H9 (cell line): ENCODE measurements at regions not wholly inside any gene's neighbourhood (a gene's known extent, or its start where the extent isn't known, plus 50 kb on each side); places are given as distances from the start of the nearest gene placed in this dataset.

Experiments used
- DNase-seq: peaks from one replicate; pipeline ENCODE4 v3.0.0-alpha.2; 2017
- H2AFZ ChIP-seq: one replicate; pipeline ENCODE4 v1.6.1; 2013; ENCODE audit warnings: mild to moderate bottlenecking, low read length, control low read depth, moderate library complexity
- H2AK5ac ChIP-seq: 2 replicates; pipeline ENCODE4 v1.6.1; 2013; ENCODE audit warnings: low read length, control low read depth, mixed read lengths; ENCODE audit not compliant: insufficient read length
- H2BK120ac ChIP-seq: one replicate; pipeline ENCODE4 v1.6.1; 2013; ENCODE audit warnings: low read depth, mild to moderate bottlenecking, low read length, control low read depth, inconsistent platforms; ENCODE audit not compliant: poor library complexity, severe bottlenecking
- H2BK12ac ChIP-seq: 2 replicates; pipeline ENCODE4 v1.6.1; 2013; ENCODE audit warnings: low read length, control low read depth, mixed read lengths, low read depth; ENCODE audit not compliant: insufficient read length
- H2BK15ac ChIP-seq: 2 replicates; pipeline ENCODE4 v1.6.1; 2013; ENCODE audit warnings: low read depth, low read length, control low read depth
- H2BK20ac ChIP-seq: one replicate; pipeline ENCODE4 v1.6.1; 2013; ENCODE audit warnings: low read depth, mild to moderate bottlenecking, low read length, control low read depth, inconsistent platforms; ENCODE audit not compliant: poor library complexity, severe bottlenecking
- H2BK5ac ChIP-seq: 2 replicates; pipeline ENCODE4 v1.6.1; 2013; ENCODE audit warnings: low read length, control low read depth, mixed read lengths; ENCODE audit not compliant: insufficient read length
- H3K14ac ChIP-seq: 2 replicates; pipeline ENCODE4 v1.6.1; 2013; ENCODE audit warnings: low read length, control low read depth; ENCODE audit not compliant: insufficient read depth
- H3K18ac ChIP-seq: 2 replicates; pipeline ENCODE4 v1.6.1; 2013; ENCODE audit warnings: low read depth, mild to moderate bottlenecking, mixed read lengths, low read length, control low read depth; ENCODE audit not compliant: insufficient read length
- H3K23ac ChIP-seq: 2 replicates; pipeline ENCODE4 v1.6.1; 2013; ENCODE audit warnings: low read length, control low read depth, mixed read lengths, low read depth; ENCODE audit not compliant: insufficient read length
- H3K23me2 ChIP-seq: 2 replicates; pipeline ENCODE4 v1.6.1; 2013; ENCODE audit warnings: low read depth, mild to moderate bottlenecking, mixed read lengths, low read length, control low read depth; ENCODE audit not compliant: insufficient read length, poor library complexity, severe bottlenecking
- H3K27ac ChIP-seq: 2 replicates; pipeline ENCODE4 v1.5.1; 2013; ENCODE audit warnings: low read length, control low read depth, mixed read lengths, low read depth; ENCODE audit not compliant: insufficient read length
- H3K27me3 ChIP-seq: 2 replicates; pipeline ENCODE4 v1.6.1; 2013; ENCODE audit warnings: low read length, control low read depth, inconsistent platforms; ENCODE audit not compliant: insufficient read depth
- H3K4ac ChIP-seq: 2 replicates; pipeline ENCODE4 v1.6.1; 2013; ENCODE audit warnings: low read depth, mild to moderate bottlenecking, control low read depth, inconsistent platforms, low read length, moderate library complexity
- H3K4me1 ChIP-seq: 2 replicates; pipeline ENCODE4 v1.6.1; 2013; ENCODE audit warnings: low read length, control low read depth, inconsistent platforms; ENCODE audit not compliant: insufficient read depth
- H3K4me2 ChIP-seq: 2 replicates; pipeline ENCODE4 v1.6.1; 2013; ENCODE audit warnings: low read length, control low read depth, mixed read lengths; ENCODE audit not compliant: insufficient read length, insufficient read depth
- H3K56ac ChIP-seq: 2 replicates; pipeline ENCODE4 v1.6.1; 2013; ENCODE audit warnings: low read depth, mild to moderate bottlenecking, mixed read lengths, low read length, control low read depth; ENCODE audit not compliant: insufficient read length
- H3K79me1 ChIP-seq: 2 replicates; pipeline ENCODE4 v1.6.1; 2013; ENCODE audit warnings: low read depth, mild to moderate bottlenecking, moderate library complexity, low read length, control low read depth, inconsistent platforms; ENCODE audit not compliant: insufficient read depth, poor library complexity, severe bottlenecking
- H3K79me2 ChIP-seq: 2 replicates; pipeline ENCODE4 v1.6.1; 2013; ENCODE audit warnings: low read length, control low read depth, inconsistent platforms; ENCODE audit not compliant: insufficient read depth
- H3K9ac ChIP-seq: 2 replicates; pipeline ENCODE4 v1.6.1; 2013; ENCODE audit warnings: low read length, control low read depth, mixed read lengths; ENCODE audit not compliant: insufficient read length; ENCODE audit errors: extremely low read depth
- H3K9me3 ChIP-seq: one replicate; pipeline ENCODE4 v1.6.1; 2013; ENCODE audit warnings: low read depth, low read length, inconsistent platforms; ENCODE audit not compliant: control insufficient read depth
- H3T11ph ChIP-seq: one replicate; pipeline ENCODE4 v1.6.1; 2013; ENCODE audit warnings: mild to moderate bottlenecking, low read length, control low read depth, inconsistent platforms
- H4K20me1 ChIP-seq: one replicate; pipeline ENCODE4 v1.6.1; 2013; ENCODE audit not compliant: control insufficient read depth, insufficient read length, insufficient read depth
- H4K5ac ChIP-seq: 2 replicates; pipeline ENCODE4 v1.6.1; 2013; ENCODE audit warnings: low read depth, mild to moderate bottlenecking, mixed read lengths, low read length, control low read depth; ENCODE audit not compliant: insufficient read length
- H4K8ac ChIP-seq: replicated peaks from 2 replicates; pipeline ENCODE4 v1.6.1; 2013; ENCODE audit warnings: low read length, control low read depth, mixed read lengths, low read depth; ENCODE audit not compliant: insufficient read length
- H4K91ac ChIP-seq: 2 replicates; pipeline ENCODE4 v1.6.1; 2013; ENCODE audit warnings: low read depth, mild to moderate bottlenecking, moderate library complexity, mixed read lengths, low read length, control low read depth; ENCODE audit not compliant: insufficient read length
- H3K27ac Mint-ChIP-seq, 3 experiments: 2 replicates in 2 of 3; 3 replicates in 1 of 3; pipeline ENCODE4 v1.8.0; 2020 to 2021; ENCODE audit warnings: mixed read lengths in 3 of 3, mild to moderate bottlenecking in 1 of 3, moderate library complexity in 1 of 3
- H3K27me3 Mint-ChIP-seq: 2 replicates; pipeline ENCODE4 v1.8.0; 2021; ENCODE audit warnings: low read depth, mild to moderate bottlenecking, moderate library complexity, mixed read lengths
- H3K36me3 Mint-ChIP-seq, 3 experiments: 2 replicates in 2 of 3; 3 replicates in 1 of 3; pipeline ENCODE4 v1.8.0; 2020 to 2021; ENCODE audit warnings: low read depth in 3 of 3, mixed read lengths in 3 of 3; ENCODE audit not compliant: insufficient read depth in 1 of 3
- H3K4me1 Mint-ChIP-seq, 2 experiments: 2 replicates each; pipeline ENCODE4 v1.8.0; 2020; ENCODE audit warnings: mixed read lengths in 2 of 2
- H3K4me3 Mint-ChIP-seq, 2 experiments: 2 replicates in 1 of 2; 3 replicates in 1 of 2; pipeline ENCODE4 v1.8.0; 2020 to 2021; ENCODE audit warnings: mild to moderate bottlenecking in 2 of 2, mixed read lengths in 2 of 2, moderate library complexity in 1 of 2
- H3K9me3 Mint-ChIP-seq, 2 experiments: 2 replicates in 1 of 2; 3 replicates in 1 of 2; pipeline ENCODE4 v1.8.0; 2020; ENCODE audit warnings: mild to moderate bottlenecking in 2 of 2, mixed read lengths in 2 of 2, moderate library complexity in 1 of 2
- CTCF ChIP-seq: fragments of 200-600 bp; sonication (generic); conservative IDR thresholded peaks from 3 replicates; pipeline ENCODE4 v1.8.0; 2021; ENCODE audit warnings: antibody characterized with exemption, mild to moderate bottlenecking
- WGBS: extraction: QIAGEN DNeasy Blood & Tissue Kit; methylation state at CpG from one replicate; pipeline ENCODE4 v1.1.7; 2013; ENCODE audit warnings: missing lambda C conversion rate, low lambda C conversion rate, mixed read lengths; ENCODE audit not compliant: insufficient read length; ENCODE audit errors: extremely low coverage; 5-methylcytosine and 5-hydroxymethylcytosine counted together

- H3K27ac Mint-ChIP-seq = no peak overlapping the region
- H3K36me3 Mint-ChIP-seq = no peaks in the 10 kb centered on the region
- no peak overlapping the region for H3K18ac ChIP-seq
- H3K23ac ChIP-seq = no peak overlapping the region
- H2BK12ac ChIP-seq = no peak overlapping the region
- no peak overlapping the region for H3K56ac ChIP-seq
- H2BK15ac ChIP-seq = no peak overlapping the region
- H3K9me3 ChIP-seq = no peaks in the 10 kb centered on the region
- H4K5ac ChIP-seq = no peak overlapping the region
- no peak overlapping the region for H2BK5ac ChIP-seq
- peaks cover 7 to 8% of the 10 kb centered on the region in 2 experiments; a peak in 3 of 4 replicates for H3K4me1 Mint-ChIP-seq
- no peaks in the 10 kb centered on the region for H3K4me1 ChIP-seq
- no peak for DNase-seq
- no peak overlapping the region for H3K14ac ChIP-seq
- H3K79me2 ChIP-seq = no peaks in the 10 kb centered on the region
- no peak overlapping the region for H2AFZ ChIP-seq
- no CpG with 5 or more reads among the region's 11 CpGs for WGBS
- no peak overlapping the region for H4K8ac ChIP-seq
- no peaks in the 10 kb centered on the region for H3K79me1 ChIP-seq
- peaks cover 2% of the 10 kb centered on the region; the same call in 1 of the 2 replicates for H3K27me3 Mint-ChIP-seq
- H3K9ac ChIP-seq = no peak overlapping the region
- no peak overlapping the region for H4K91ac ChIP-seq
- no peak overlapping the region for H2BK120ac ChIP-seq
- no peaks in the 10 kb centered on the region for H4K20me1 ChIP-seq
- H3K27me3 ChIP-seq = no peaks in the 10 kb centered on the region
- no peak overlapping the region for H3K27ac ChIP-seq
- no peak overlapping the region for H3K4me2 ChIP-seq
- no peak overlapping the region for H2BK20ac ChIP-seq
- no peak overlapping the region for H3T11ph ChIP-seq
- no peak overlapping the region for H3K4me3 Mint-ChIP-seq
- no peak for TF ChIP-seq CTCF
- H3K23me2 ChIP-seq = no peaks in the 10 kb centered on the region
- H2AK5ac ChIP-seq = no peak overlapping the region
- peaks cover 0 to 2% of the 10 kb centered on the region in 2 experiments; a peak in 1 of 5 replicates for H3K9me3 Mint-ChIP-seq
- no peak overlapping the region for H3K4ac ChIP-seq
Observed at GRCh38 chr14:76675046-76675445, 86.2 kb upstream of the VASH1 start.
